Keratinocyte (primary cell): ENCODE measurements at regions not wholly inside any gene's neighbourhood (a gene's known extent, or its start where the extent isn't known, plus 50 kb on each side); places are given as distances from the start of the nearest gene placed in this dataset.

Source experiments
- DNase-seq: peaks from one replicate; pipeline ENCODE4 v3.0.0-alpha.2; 2011; ENCODE audit warnings: low read depth, missing footprints, low spot score
- FAIRE-seq: peaks from 2 replicates; lab custom pipeline; 2011; peaks lifted over from hg19 to GRCh38; lab: Jason Lieb, UNC
- H2AFZ ChIP-seq: 2 replicates; pipeline ENCODE4 v1.6.0; 2012; ENCODE audit warnings: low read length, control low read depth, inconsistent platforms; ENCODE audit not compliant: control insufficient read depth
- H3K27ac ChIP-seq: 2 replicates; pipeline ENCODE4 v1.5.1; 2011; ENCODE audit warnings: low read length; ENCODE audit not compliant: control insufficient read depth, insufficient read depth
- H3K27me3 ChIP-seq: 3 replicates; pipeline ENCODE4 v1.6.0; 2011; ENCODE audit warnings: low read length; ENCODE audit not compliant: control insufficient read depth, insufficient read depth; ENCODE audit errors: extremely low read depth
- H3K36me3 ChIP-seq, 2 experiments: 2 replicates in 1 of 2; 3 replicates in 1 of 2; pipeline ENCODE4 v1.5.1; 2011; ENCODE audit warnings: low read length in 2 of 2, mild to moderate bottlenecking in 1 of 2; ENCODE audit not compliant: control insufficient read depth in 2 of 2, insufficient read depth in 2 of 2; ENCODE audit errors: extremely low read depth in 1 of 2
- H3K4me1 ChIP-seq: 3 replicates; pipeline ENCODE4 v1.5.1; 2011; ENCODE audit warnings: low read length; ENCODE audit not compliant: control insufficient read depth, insufficient read depth; ENCODE audit errors: extremely low read depth
- H3K4me2 ChIP-seq: 3 replicates; pipeline ENCODE4 v1.6.0; 2011; ENCODE audit warnings: low read depth, low read length; ENCODE audit not compliant: control insufficient read depth, insufficient read depth; ENCODE audit errors: extremely low read depth
- H3K4me3 ChIP-seq, 3 experiments: fragments of 200-600 bp in 1 of 3; sonication (generic) in 1 of 3; 2 replicates in 2 of 3; 3 replicates in 1 of 3; pipeline ENCODE4 v1.5.1; 2011 to 2016; ENCODE audit warnings: low read length in 3 of 3, mild to moderate bottlenecking in 3 of 3, control low read depth in 2 of 3, inconsistent platforms in 1 of 3, low read depth in 1 of 3, mixed read lengths in 1 of 3, mixed run types in 1 of 3, moderate library complexity in 1 of 3; ENCODE audit not compliant: control insufficient read depth in 2 of 3, insufficient read depth in 2 of 3; ENCODE audit errors: extremely low read depth in 1 of 3
- H3K79me2 ChIP-seq: 2 replicates; pipeline ENCODE4 v1.6.0; 2012; ENCODE audit warnings: low read length; ENCODE audit not compliant: control insufficient read depth, insufficient read depth
- H3K9ac ChIP-seq: 3 replicates; pipeline ENCODE4 v1.6.0; 2011; ENCODE audit warnings: low read length; ENCODE audit not compliant: control insufficient read depth, insufficient read depth; ENCODE audit errors: extremely low read depth
- H3K9me1 ChIP-seq: 3 replicates; pipeline ENCODE4 v1.6.0; 2011; ENCODE audit warnings: low read length; ENCODE audit not compliant: control insufficient read depth, insufficient read depth; ENCODE audit errors: extremely low read depth
- H3K9me3 ChIP-seq: 2 replicates; pipeline ENCODE4 v1.5.1; 2012; ENCODE audit warnings: low read depth, low read length; ENCODE audit not compliant: control insufficient read depth
- H4K20me1 ChIP-seq: 3 replicates; pipeline ENCODE4 v1.6.0; 2011; ENCODE audit warnings: low read length; ENCODE audit not compliant: control insufficient read depth, insufficient read depth; ENCODE audit errors: extremely low read depth
- CTCF ChIP-seq, 3 experiments: IDR thresholded peaks in 1 of 3; conservative IDR thresholded peaks in 1 of 3; optimal IDR thresholded peaks in 1 of 3; 2 replicates in 2 of 3; 3 replicates in 1 of 3; pipeline versions ENCODE3 to v1.5.1; 2011; ENCODE audit warnings: low read length in 3 of 3, mild to moderate bottlenecking in 3 of 3, moderate library complexity in 2 of 3, control low read depth in 1 of 3, inconsistent platforms in 1 of 3; ENCODE audit not compliant: insufficient read depth in 2 of 3; ENCODE audit errors: extremely low read depth in 1 of 3
- EZH2 ChIP-seq: IDR thresholded peaks from one replicate; pipeline ENCODE4 v1.6.1; 2012; ENCODE audit warnings: inconsistent platforms, mild to moderate bottlenecking, low read length, moderate library complexity
- dilution Hi-C: fragments of 300-500 bp; cut with MboI; formaldehyde crosslinking; loops from one replicate; pipeline ENCODE4 v1.7.0; 2020; ENCODE audit warnings: low sequenced_read_pairs; ENCODE audit not compliant: extremely low pct_ligation_motif_present

GRCh38 chr10:131683281-131683861, 217.4 kb upstream of the PPP2R2D start:
- DNase-seq (no peak), FAIRE-seq (no peak)
- Histone ChIP-seq H3K36me3 (no peaks in the 10 kb centered on the region), H3K9ac (no peak overlapping the region), H3K9me3 (peaks cover 17% of the 10 kb centered on the region), H3K9me1 (no peaks in the 10 kb centered on the region), H3K27ac (no peak overlapping the region), H3K4me2 (no peak overlapping the region), H4K20me1 (no peaks in the 10 kb centered on the region), H2AFZ (no peak overlapping the region), H3K4me3 (no peak overlapping the region), H3K4me1 (no peaks in the 10 kb centered on the region), H3K27me3 (no peaks in the 10 kb centered on the region), H3K79me2 (no peaks in the 10 kb centered on the region)
- TF ChIP-seq EZH2 = no peak
- no peak for TF ChIP-seq CTCF (optimal IDR thresholded peaks at IDR 0.05 in 1 of 3, IDR thresholded peaks at IDR 0.05 in 1 of 3, conservative IDR thresholded peaks at IDR 0.05 in 1 of 3; ENCODE audit: extremely low read depth in 1 of 3, insufficient read depth in 2 of 3, low read length in 3 of 3)
- dilution Hi-C loops = no loop called here

- no peak for DNase-seq
- H3K9me1 ChIP-seq = no peaks in the 10 kb centered on the region
- H3K27me3 ChIP-seq = no peaks in the 10 kb centered on the region
- no peak overlapping the region for H3K4me2 ChIP-seq
- H3K9me3 ChIP-seq = peaks cover 16% of the 10 kb centered on the region
- H3K4me1 ChIP-seq = no peaks in the 10 kb centered on the region
- H3K36me3 ChIP-seq = no peaks in the 10 kb centered on the region
- H3K27ac ChIP-seq = no peak overlapping the region
- TF ChIP-seq EZH2 (no peak), CTCF (optimal IDR thresholded peaks at IDR 0.05 in 1 of 3, IDR thresholded peaks at IDR 0.05 in 1 of 3, conservative IDR thresholded peaks at IDR 0.05 in 1 of 3; ENCODE audit: extremely low read depth in 1 of 3, insufficient read depth in 2 of 3, low read length in 3 of 3) (no peak)
- no peak overlapping the region for H2AFZ ChIP-seq
- dilution Hi-C loops = no loop called here
- no peaks in the 10 kb centered on the region for H4K20me1 ChIP-seq
- no peak overlapping the region for H3K4me3 ChIP-seq
- H3K79me2 ChIP-seq = no peaks in the 10 kb centered on the region
- no peak for FAIRE-seq
- H3K9ac ChIP-seq = no peak overlapping the region
Measured at GRCh38 chr10:131683941-131684340, 216.9 kb upstream of the PPP2R2D start.
